PC-9 (cell line): ENCODE measurements at regions not wholly inside any gene's neighbourhood (a gene's known extent, or its start where the extent isn't known, plus 50 kb on each side); places are given as distances from the start of the nearest gene placed in this dataset.

ENCODE experiments used
- BruUV-seq: library from RNA; stranded (reverse); fragments of 400-500 nt; replicated peaks from 2 replicates; lab custom pipeline; 2021; lab: Mats Ljungman, UMichigan
- CTCF ChIA-PET: fragments of 300-600 bp; sonication (Branson Sonifier 250); formaldehyde crosslinking; loops from one replicate; lab custom pipeline; 2022; ENCODE audit warnings: antibody characterized with exemption; lab: Charles Lee
- POLR2A ChIA-PET: fragments of 300-600 bp; sonication (Branson Sonifier 250); formaldehyde crosslinking; loops from one replicate; lab custom pipeline; 2022; ENCODE audit warnings: antibody characterized with exemption; ENCODE audit not compliant: unreplicated experiment; lab: Charles Lee
- DNase-seq, 2 experiments: peaks; one replicate each; pipeline versions ENCODE4 v3.0.0 to v3.0.0-alpha.2; 2015 to 2022; ENCODE audit warnings: mixed read lengths in 1 of 2
- H2AFZ ChIP-seq: fragments of 200-600 bp; sonication (generic); 2 replicates; pipeline ENCODE4 v1.8.1; 2017; ENCODE audit warnings: antibody characterized with exemption
- H3F3A ChIP-seq: fragments of 200-600 bp; sonication (generic); 2 replicates; pipeline ENCODE4 v1.8.1; 2017; ENCODE audit warnings: antibody characterized with exemption, mild to moderate bottlenecking, low read depth; ENCODE audit not compliant: insufficient read depth
- H3K27ac ChIP-seq: fragments of 200-600 bp; sonication (generic); 2 replicates; pipeline ENCODE4 v1.6.1; 2016; ENCODE audit warnings: mixed run types
- H3K27me3 ChIP-seq: fragments of 200-600 bp; sonication (generic); 2 replicates; pipeline ENCODE4 v1.6.1; 2016; ENCODE audit warnings: low read depth, mixed run types; ENCODE audit not compliant: insufficient read depth
- H3K36me3 ChIP-seq: fragments of 200-600 bp; sonication (generic); 2 replicates; pipeline ENCODE4 v1.6.1; 2016; ENCODE audit warnings: low read depth, mixed run types
- H3K4me1 ChIP-seq: fragments of 200-600 bp; sonication (generic); replicated peaks from 2 replicates; pipeline ENCODE4 v1.6.1; 2016; ENCODE audit warnings: mixed run types; ENCODE audit not compliant: insufficient read depth
- H3K4me2 ChIP-seq: fragments of 200-600 bp; sonication (generic); 2 replicates; pipeline ENCODE4 v1.6.1; 2017; ENCODE audit warnings: mixed run types
- H3K4me3 ChIP-seq: fragments of 200-600 bp; sonication (generic); 2 replicates; pipeline ENCODE4 v1.6.1; 2016; ENCODE audit warnings: mixed run types
- H3K79me2 ChIP-seq: fragments of 200-600 bp; sonication (generic); 2 replicates; pipeline ENCODE4 v1.6.1; 2017; ENCODE audit warnings: low read depth, mixed run types
- H3K9me2 ChIP-seq: fragments of 200-600 bp; sonication (generic); 2 replicates; pipeline ENCODE4 v1.8.1; 2017; ENCODE audit warnings: mild to moderate bottlenecking; ENCODE audit not compliant: insufficient read depth
- H3K9me3 ChIP-seq: fragments of 200-600 bp; sonication (generic); 2 replicates; pipeline ENCODE4 v1.8.1; 2016; ENCODE audit warnings: low read depth; ENCODE audit not compliant: insufficient read depth
- H4K20me1 ChIP-seq: fragments of 200-600 bp; sonication (generic); 2 replicates; pipeline ENCODE4 v1.8.1; 2017; ENCODE audit not compliant: insufficient read depth
- EZH2 ChIP-seq: fragments of 200-600 bp; sonication (generic); IDR thresholded peaks from 2 replicates; pipeline ENCODE4 v1.8.0; 2017; ENCODE audit warnings: antibody characterized with exemption, low read depth
- intact Hi-C: fragments of 100-400 bp; cut with micrococcal nuclease; formaldehyde crosslinking; loops from one replicate; pipeline ENCODE4 v1.10.0; 2022; ENCODE audit not compliant: unreplicated experiment
- TF ChIP-seq, protein P1 (sequence below): fragments of 200-600 bp; sonication (generic); conservative IDR thresholded peaks from 2 replicates; pipeline ENCODE4 v1.6.1; 2017; ENCODE audit warnings: mixed run types, antibody characterized with exemption, mild to moderate bottlenecking, moderate library complexity

DNA sequence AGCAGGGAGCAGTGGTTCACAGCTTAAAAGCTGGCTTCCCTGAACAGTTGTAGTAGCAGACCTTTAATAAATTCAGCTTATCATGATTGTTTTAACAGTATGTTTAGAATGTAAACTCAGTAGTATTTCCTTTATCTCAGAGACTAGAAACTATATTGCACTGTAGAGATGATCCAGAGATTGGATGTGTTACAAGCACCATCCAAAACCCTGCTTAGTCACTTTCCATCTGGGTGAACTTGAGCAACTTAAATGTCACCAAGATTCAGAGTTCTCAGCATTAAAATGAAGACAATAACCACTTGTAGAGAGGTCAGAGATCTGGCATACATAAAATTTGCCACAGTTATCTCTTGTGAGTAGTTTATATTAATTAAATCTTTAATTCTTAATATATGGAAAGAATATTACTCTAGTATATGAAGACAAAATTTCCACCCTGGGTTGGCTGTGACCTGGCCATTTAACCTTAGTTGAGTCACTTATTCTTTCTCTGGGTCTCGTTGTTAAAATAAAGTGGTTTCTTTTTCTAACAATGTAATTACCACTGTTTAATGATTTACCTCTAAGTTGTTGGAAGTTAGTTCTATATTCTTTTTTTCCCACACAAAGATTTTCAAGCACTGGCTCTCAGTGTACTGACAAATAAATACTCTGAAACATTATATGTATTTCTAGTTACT is 239.2 kb upstream of the FKBP1C start:
- BruUV-seq, result no TSS peak
- TF ChIP-seq, protein P1, sequence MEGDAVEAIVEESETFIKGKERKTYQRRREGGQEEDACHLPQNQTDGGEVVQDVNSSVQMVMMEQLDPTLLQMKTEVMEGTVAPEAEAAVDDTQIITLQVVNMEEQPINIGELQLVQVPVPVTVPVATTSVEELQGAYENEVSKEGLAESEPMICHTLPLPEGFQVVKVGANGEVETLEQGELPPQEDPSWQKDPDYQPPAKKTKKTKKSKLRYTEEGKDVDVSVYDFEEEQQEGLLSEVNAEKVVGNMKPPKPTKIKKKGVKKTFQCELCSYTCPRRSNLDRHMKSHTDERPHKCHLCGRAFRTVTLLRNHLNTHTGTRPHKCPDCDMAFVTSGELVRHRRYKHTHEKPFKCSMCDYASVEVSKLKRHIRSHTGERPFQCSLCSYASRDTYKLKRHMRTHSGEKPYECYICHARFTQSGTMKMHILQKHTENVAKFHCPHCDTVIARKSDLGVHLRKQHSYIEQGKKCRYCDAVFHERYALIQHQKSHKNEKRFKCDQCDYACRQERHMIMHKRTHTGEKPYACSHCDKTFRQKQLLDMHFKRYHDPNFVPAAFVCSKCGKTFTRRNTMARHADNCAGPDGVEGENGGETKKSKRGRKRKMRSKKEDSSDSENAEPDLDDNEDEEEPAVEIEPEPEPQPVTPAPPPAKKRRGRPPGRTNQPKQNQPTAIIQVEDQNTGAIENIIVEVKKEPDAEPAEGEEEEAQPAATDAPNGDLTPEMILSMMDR, result no peak
- no peak for TF ChIP-seq EZH2
- POLR2A ChIA-PET, result no interaction called here

DNA sequence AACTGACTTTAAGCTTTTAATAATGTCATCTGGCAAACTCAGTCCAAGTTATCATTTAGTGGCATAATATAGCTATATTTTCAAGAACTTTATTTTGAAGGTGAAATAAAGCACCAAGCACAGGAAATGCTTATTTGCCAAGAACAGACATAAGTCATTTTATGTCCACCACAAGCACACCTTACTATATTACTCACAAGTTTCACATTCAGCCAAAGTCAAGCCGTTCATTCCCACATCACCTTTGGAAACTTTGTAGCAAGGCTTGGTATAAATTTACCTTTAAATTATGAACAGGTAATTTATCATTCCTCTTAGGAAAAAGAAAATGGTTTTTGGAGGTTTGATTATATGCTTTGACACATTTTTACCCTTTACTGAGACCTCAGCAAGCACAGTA is 236.8 kb upstream of the FKBP1C start:
- Histone ChIP-seq H3K4me1 (no peaks in the 10 kb centered on the region), H3K27ac (no peak overlapping the region), H3K4me2 (no peak overlapping the region), H2AFZ (no peak overlapping the region), H3K9me3 (no peaks in the 10 kb centered on the region), H3K9me2 (no peaks in the 10 kb centered on the region), H3K4me3 (no peak overlapping the region), H3F3A (no peaks in the 10 kb centered on the region), H3K27me3 (no peaks in the 10 kb centered on the region), H3K36me3 (no peaks in the 10 kb centered on the region), H3K79me2 (no peaks in the 10 kb centered on the region), H4K20me1 (no peaks in the 10 kb centered on the region)
- TF ChIP-seq, protein P1, result no peak
- TF ChIP-seq EZH2, result no peak
- intact Hi-C loops, result no loop called here
- no peak for DNase-seq
- BruUV-seq, result no TSS peak
- CTCF ChIA-PET, result no interaction called here
- POLR2A ChIA-PET, result no interaction called here

More for the DNA sequence above, 239.2 kb upstream of the FKBP1C start:
- no peaks in the 10 kb centered on the region for H3K9me3 ChIP-seq
- no peaks in the 10 kb centered on the region for H3K9me2 ChIP-seq
- DNase-seq, result no peak
- no peaks in the 10 kb centered on the region for H3K4me1 ChIP-seq
- CTCF ChIA-PET, result no interaction called here
- no peaks in the 10 kb centered on the region for H3K79me2 ChIP-seq
- intact Hi-C loops, result no loop called here
- H4K20me1 ChIP-seq, result no peaks in the 10 kb centered on the region
- H2AFZ ChIP-seq, result no peak overlapping the region
- no peaks in the 10 kb centered on the region for H3F3A ChIP-seq
- no peak overlapping the region for H3K4me3 ChIP-seq
- H3K27me3 ChIP-seq, result no peaks in the 10 kb centered on the region
- no peak overlapping the region for H3K27ac ChIP-seq
- no peaks in the 10 kb centered on the region for H3K36me3 ChIP-seq
- no peak overlapping the region for H3K4me2 ChIP-seq

DNA sequence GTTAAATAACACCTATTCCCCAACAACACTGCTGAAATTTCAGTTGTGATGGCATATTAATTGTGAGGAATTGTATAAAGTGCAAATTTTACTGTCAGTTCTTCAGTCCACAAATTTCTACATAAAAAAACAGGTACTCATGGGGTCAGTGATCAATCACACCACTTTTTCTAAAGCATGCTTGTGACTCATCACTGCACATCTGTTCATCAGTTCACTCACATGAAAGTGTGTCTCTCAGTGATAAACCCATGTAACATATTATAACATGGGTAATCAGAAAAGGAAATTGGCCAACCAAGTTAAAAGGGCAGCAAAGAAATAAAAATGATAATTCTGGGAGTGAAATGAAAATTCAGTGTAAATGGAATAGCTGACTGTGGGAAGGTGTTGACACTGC is 234.7 kb upstream of the FKBP1C start:
- Histone ChIP-seq H3K27me3 (no peaks in the 10 kb centered on the region), H3K9me3 (no peaks in the 10 kb centered on the region), H3K9me2 (no peaks in the 10 kb centered on the region), H3K36me3 (no peaks in the 10 kb centered on the region), H3K4me2 (no peak overlapping the region), H3F3A (no peaks in the 10 kb centered on the region), H3K4me3 (no peak overlapping the region), H4K20me1 (no peaks in the 10 kb centered on the region), H3K4me1 (no peaks in the 10 kb centered on the region), H3K79me2 (no peaks in the 10 kb centered on the region), H2AFZ (no peak overlapping the region), H3K27ac (no peak overlapping the region)
- no TSS peak for BruUV-seq
- POLR2A ChIA-PET, result no interaction called here
- no peak for DNase-seq
- TF ChIP-seq EZH2, result no peak
- TF ChIP-seq, protein P1, result no peak
- intact Hi-C loops, result no loop called here
- CTCF ChIA-PET, result no interaction called here
